ENCODE measurements at regions not wholly inside any gene's neighbourhood (a gene's known extent, or its start where the extent isn't known, plus 50 kb on each side); places are given as distances from the start of the nearest gene placed in this dataset.
A peak's percentile ranks its signal among the peaks of the same experiment; 100 is the strongest.

- Histone ChIP-seq H3K23ac (ENCODE audit: low read depth, low read length) (peak overlapping the region; percentile 100), H4K20me1 (ENCODE audit: insufficient read depth, low read length) (no peaks in the 10 kb centered on the region), H3K9me1 (ENCODE audit: insufficient read depth, low read length) (peaks cover 8% of the 10 kb centered on the region), H4K8ac (ENCODE audit: low read depth in 2 of 2, low read length in 2 of 2) (peak overlapping the region; percentile 87 to 99), H2BK120ac (ENCODE audit: low read depth, low read length) (peak overlapping the region; percentile 100), H3K9me3 (ENCODE audit: control insufficient read depth, insufficient read depth, low read length) (no peaks in the 10 kb centered on the region), H3K14ac (replicated peaks; ENCODE audit: low read depth, low read length) (peak overlapping the region; percentile 99), H3K27ac (ENCODE audit: insufficient read depth, low read length) (peak overlapping the region; percentile 90), H3K4me1 (ENCODE audit: control insufficient read depth, insufficient read depth, low read length) (peaks cover 10% of the 10 kb centered on the region), H2BK15ac (ENCODE audit: low read depth, low read length) (peak overlapping the region; percentile 90), H4K5ac (ENCODE audit: low read depth, low read length) (peak overlapping the region; percentile 94), H3K56ac (ENCODE audit: extremely low read depth, insufficient read depth, low read length) (peak overlapping the region; percentile 87), H3K9ac (ENCODE audit: low read depth, low read length) (peak overlapping the region; percentile 85), H3K36me3 (ENCODE audit: control insufficient read depth, insufficient read depth, low read length) (no peaks in the 10 kb centered on the region), H2AK9ac (replicated peaks; ENCODE audit: low read depth, low read length, poor library complexity) (peak overlapping the region; percentile 66), H3K18ac (ENCODE audit: low read depth, low read length) (peak overlapping the region; percentile 90), H3K4ac (ENCODE audit: low read depth, low read length) (peak overlapping the region; percentile 99), H2AFZ (replicated peaks; ENCODE audit: low read length, poor library complexity) (peak overlapping the region; percentile 98), H3K4me2 (ENCODE audit: low read depth, low read length) (peak overlapping the region; percentile 95), H2BK5ac (ENCODE audit: low read depth, low read length, poor library complexity, severe bottlenecking) (peak overlapping the region; percentile 96), H2AK5ac (ENCODE audit: low read depth, low read length) (peak overlapping the region; percentile 98), H4K91ac (ENCODE audit: insufficient read depth, low read depth, low read length) (peak overlapping the region; percentile 96), H3K79me1 (ENCODE audit: low read depth in 1 of 2, low read length in 2 of 2) (peaks cover 7 to 27% of the 10 kb centered on the region in 2 experiments; a peak in 3 of 4 replicates), H2BK20ac (ENCODE audit: low read depth, low read length) (peak overlapping the region; percentile 100), H3K4me3 (ENCODE audit: insufficient read depth, low read depth, low read length) (peak overlapping the region; percentile 66), H3K27me3 (ENCODE audit: control insufficient read depth, insufficient read depth, low read length) (no peaks in the 10 kb centered on the region; the same call in 1 of the 2 replicates)
- 34% methylated on average over 11 of the region's 17 CpGs; no CpG with 5 or more reads in 1 of the 2 experiments for WGBS, 2 experiments (ENCODE audit: extremely low coverage in 2 of 2, insufficient read length in 1 of 2)
- dilution Hi-C loops (cut with HindIII; ENCODE audit: low sequenced_read_pairs, unreplicated experiment) = no loop called here
- ChIA-PET POLR2A (ENCODE audit: unreplicated experiment) (interaction anchor here (0.8 to 1.1 kb wide), 2 partner anchors 77 to 80 kb away, joined by 3 to 9 read pairs; no protein-coding TSS in a partner anchor), CTCF (interaction anchor here (0.5 to 6.4 kb wide), 17 partner anchors 9 to 97 kb away, joined by 3 to 67 read pairs (median 4); partner anchors contain the start of gene ID3)
- no TSS peak for BruUV-seq (replicated peaks)
- intact Hi-C loops (cut with micrococcal nuclease) = loop anchor here (1.0 to 10.0 kb wide), 2 partner anchors 80 to 660 kb away; partner anchors contain the start of gene LACTBL1
- ATAC-seq (ENCODE audit: low read depth) (peak; percentile 88), DNase-seq (peak; percentile 77)
- in situ Hi-C loops (cut with MboI; ENCODE audit: low sequenced_read_pairs) = loop anchor here (5.0 to 25.0 kb wide), 2 partner anchors 88 to 648 kb away; no protein-coding TSS in a partner anchor
- 0 out of 2 replicates have a peak, but pooled peaks have one; percentile 1 for TF ChIP-seq MAFK (IDR thresholded peaks at IDR 0.05; ENCODE audit: low read depth, low read length)
- peak; percentile 57 for TF ChIP-seq SMC3 (IDR thresholded peaks at IDR 0.05; ENCODE audit: low read depth, low read length)
- no peak for TF ChIP-seq MXI1 (IDR thresholded peaks at IDR 0.05; ENCODE audit: borderline replicate concordance, low read depth, low read length)
- no peak for TF ChIP-seq ELK1 (IDR thresholded peaks at IDR 0.05; ENCODE audit: borderline replicate concordance, low read depth, low read length)
- TF ChIP-seq RFX5 (IDR thresholded peaks at IDR 0.05; ENCODE audit: low read depth, low read length) = no peak
- no peak for TF ChIP-seq MAZ (IDR thresholded peaks at IDR 0.05; ENCODE audit: borderline replicate concordance, low read depth, low read length)
- TF ChIP-seq CEBPB (IDR thresholded peaks at IDR 0.05; ENCODE audit: low read depth, low read length) = no peak
- TF ChIP-seq FOS (IDR thresholded peaks at IDR 0.05; ENCODE audit: low read depth, low read length) = no peak
- no peak for TF ChIP-seq BHLHE40 (IDR thresholded peaks at IDR 0.05; ENCODE audit: low read depth, low read length)
- peak; percentile 72 for TF ChIP-seq RAD21 (IDR thresholded peaks at IDR 0.05; ENCODE audit: low read length)
- no peak for TF ChIP-seq CHD1 (IDR thresholded peaks at IDR 0.05; ENCODE audit: low read depth, low read length)
- peak; percentile 94 for TF ChIP-seq CTCF (conservative IDR thresholded peaks at IDR 0.05; ENCODE audit: low read depth, low read length)
- TF ChIP-seq USF2 (IDR thresholded peaks at IDR 0.05; ENCODE audit: low read depth, low read length) = peak; percentile 60
Measured at GRCh38 chr1:23634840-23635651, 56.6 kb upstream of the RPL11 start.
